ENCODE measurements at regions not wholly inside any gene's neighbourhood (a gene's known extent, or its start where the extent isn't known, plus 50 kb on each side); places are given as distances from the start of the nearest gene placed in this dataset.

- no peak for TF ChIP-seq HBP1 (CRISPR knock-in tag; IDR thresholded peaks at IDR 0.05; ENCODE audit: low read depth)
- no peak for TF ChIP-seq ZNF260 (CRISPR knock-in tag; IDR thresholded peaks at IDR 0.05; ENCODE audit: borderline replicate concordance, low read depth)
- no peak for TF ChIP-seq ZNF468 (CRISPR knock-in tag; IDR thresholded peaks at IDR 0.05)
- peak; percentile 93 for TF ChIP-seq ZMYM4 (CRISPR knock-in tag; IDR thresholded peaks at IDR 0.05)
- TF ChIP-seq POGZ (CRISPR knock-in tag; IDR thresholded peaks at IDR 0.05) = peak; percentile 81
- peak; percentile 54; the same call in 1 of the 2 replicates for TF ChIP-seq HOXA3 (CRISPR knock-in tag; IDR thresholded peaks at IDR 0.05)
- no peak for TF ChIP-seq CREM (IDR thresholded peaks at IDR 0.05)
- TF ChIP-seq CREM (CRISPR knock-in tag; IDR thresholded peaks at IDR 0.05) = no peak
- TF ChIP-seq ZFY (CRISPR knock-in tag; IDR thresholded peaks at IDR 0.05) = peak; percentile 42
- 0 out of 2 replicates have a peak, but pooled peaks have one; percentile 30 for TF ChIP-seq ZNF556 (CRISPR knock-in tag; IDR thresholded peaks at IDR 0.05; ENCODE audit: borderline replicate concordance)
- 0 out of 2 replicates have a peak, but pooled peaks have one; percentile 36 for TF ChIP-seq SPEN (CRISPR knock-in tag; IDR thresholded peaks at IDR 0.05; ENCODE audit: low read depth)
- TF ChIP-seq ZNF773 (CRISPR knock-in tag; IDR thresholded peaks at IDR 0.05; ENCODE audit: borderline replicate concordance) = 0 out of 2 replicates have a peak, but pooled peaks have one; percentile 62
- peak; percentile 56; the same call in 1 of the 2 replicates for TF ChIP-seq ZNF580 (CRISPR knock-in tag; IDR thresholded peaks at IDR 0.05; ENCODE audit: borderline replicate concordance, low read depth)
- peak; percentile 70; the same call in 1 of the 2 replicates for TF ChIP-seq AHDC1 (CRISPR knock-in tag; IDR thresholded peaks at IDR 0.05; ENCODE audit: borderline replicate concordance)
- no peak for TF ChIP-seq ZNF282 (IDR thresholded peaks at IDR 0.05; ENCODE audit: partially characterized antibody)
- TF ChIP-seq FOSL2 (CRISPR knock-in tag; IDR thresholded peaks at IDR 0.05) = peak; percentile 68
- peak; percentile 29; the same call in 1 of the 2 replicates for TF ChIP-seq SOX5 (CRISPR knock-in tag; IDR thresholded peaks at IDR 0.05; ENCODE audit: borderline replicate concordance)
- peak; percentile 74 for TF ChIP-seq PAXIP1 (CRISPR knock-in tag; conservative IDR thresholded peaks at IDR 0.05)
- TF ChIP-seq ZNF839 (CRISPR knock-in tag; IDR thresholded peaks at IDR 0.05; ENCODE audit: borderline replicate concordance) = no peak
Measured at GRCh38 chr14:86673523-86673969, 1143.6 kb downstream of the FLRT2 start (continued).
